Heart right ventricle (tissue), 16 donors: ENCODE measurements at regions not wholly inside any gene's neighbourhood (a gene's known extent, or its start where the extent isn't known, plus 50 kb on each side); places are given as distances from the start of the nearest gene placed in this dataset.

Source experiments
- ATAC-seq, 8 donors: fragments of 200-7000 bp; cut with Tn5 transposase; one replicate each; pipeline ENCODE4 v1.9.1; 2020; ENCODE audit warnings: mild to moderate bottlenecking in 8 of 8, moderate library complexity in 8 of 8, moderate number of reproducible peaks in 1 of 8
- DNase-seq, 2 donors: peaks; one replicate each; pipeline ENCODE4 v3.0.0-alpha.2; 2020
- H3K27ac ChIP-seq, 10 donors: fragments of 200-600 bp; sonication (generic) in 2 of 10; one replicate each; pipeline versions ENCODE4 v1.5.0 to v1.8.0; 2020 to 2022; ENCODE audit warnings: mild to moderate bottlenecking in 3 of 10
- H3K27me3 ChIP-seq, 7 donors: fragments of 200-600 bp; one replicate each; pipeline ENCODE4 v1.8.0; 2021 to 2022; ENCODE audit warnings: mild to moderate bottlenecking in 2 of 7
- H3K36me3 ChIP-seq, 9 donors: fragments of 200-600 bp; sonication (generic) in 1 of 9; one replicate each; pipeline versions ENCODE4 v1.5.0 to v1.8.0; 2020 to 2022; ENCODE audit warnings: mild to moderate bottlenecking in 2 of 9
- H3K4me1 ChIP-seq, 9 donors: fragments of 200-600 bp; sonication (generic) in 1 of 9; one replicate each; pipeline versions ENCODE4 v1.5.0 to v1.8.0; 2020 to 2022; ENCODE audit warnings: mild to moderate bottlenecking in 4 of 9
- H3K4me3 ChIP-seq, 10 donors: fragments of 200-600 bp; sonication (generic) in 2 of 10; one replicate each; pipeline versions ENCODE4 v1.5.0 to v1.8.0; 2020 to 2022; ENCODE audit warnings: mild to moderate bottlenecking in 7 of 10, moderate library complexity in 2 of 10
- H3K9me3 ChIP-seq, 11 donors: fragments of 200-600 bp in 10 of 11; sonication (generic) in 2 of 11; one replicate each; pipeline versions ENCODE4 v1.5.0 to v1.8.0; 2013 to 2022; ENCODE audit warnings: mild to moderate bottlenecking in 2 of 11, control low read depth in 1 of 11, moderate library complexity in 1 of 11
- WGBS, 2 donors: extraction: QIAGEN DNeasy Blood & Tissue Kit; methylation state at CpG; one replicate each; pipeline ENCODE4 v1.1.7; 2013; ENCODE audit warnings: inconsistent platforms in 1 of 2; 5-methylcytosine and 5-hydroxymethylcytosine counted together
- intact Hi-C, 10 donors: fragments of 100-400 bp; cut with DNase I; formaldehyde crosslinking; loops; one replicate each; pipeline versions ENCODE4 v1.11.1 to v1.14.2; 2022
- TF ChIP-seq, protein P1 (sequence below), 9 donors: fragments of 200-600 bp; sonication (generic) in 2 of 9; IDR thresholded peaks; one replicate each; pipeline versions ENCODE4 v1.5.0 to v1.8.0; 2021 to 2022; ENCODE audit warnings: antibody characterized with exemption in 9 of 9, mild to moderate bottlenecking in 5 of 9, moderate library complexity in 1 of 9
- donor health status: Arrhythmogenic right ventricular cardiomyopathy.
- donor health status: ischemic (EF 13 %, LVEDD 7.1; RV severe dilation, severe dysfunction).
- donor health status: healthy with polysubstance abuse.
- donor health status: DM: no; HTN: yes; CAD: no.
- donor health status: DM: no; HTN: no; CAD: no.
- donor health status: ischemic (EF 25% LVEDD 6.9; RV normal size, moderate dysfunction).
- donor health status: ischemic (EF 25% LVEDD 5.7; RV mildly dilated, moderate dysfunction).
- donor health status: healthy.
- donor health status: DM: yes; HTN: yes; CAD: no.
- donor health status: Ischemic cardiomyopathy.
- donor health status: ischemic (EF 35%, LVEDD 5.7; RV mildly dilated, moderate dysfunction).
- donor health status: nonischemic (EF 11% LVEDD 7.7; RV severe dilation, severe dysfunction).
- donor health status: DM: yes; HTN: yes; CAD: no.
- donor health status: PGD.
- donor health status: ischemic (EF 29% LVEDD 5.4; RV normal size, mild dysfunction).
- donor health status: nonischemic (EF 23%, LVEDD 6.1; RV moderate dilation, normal function).

DNA sequence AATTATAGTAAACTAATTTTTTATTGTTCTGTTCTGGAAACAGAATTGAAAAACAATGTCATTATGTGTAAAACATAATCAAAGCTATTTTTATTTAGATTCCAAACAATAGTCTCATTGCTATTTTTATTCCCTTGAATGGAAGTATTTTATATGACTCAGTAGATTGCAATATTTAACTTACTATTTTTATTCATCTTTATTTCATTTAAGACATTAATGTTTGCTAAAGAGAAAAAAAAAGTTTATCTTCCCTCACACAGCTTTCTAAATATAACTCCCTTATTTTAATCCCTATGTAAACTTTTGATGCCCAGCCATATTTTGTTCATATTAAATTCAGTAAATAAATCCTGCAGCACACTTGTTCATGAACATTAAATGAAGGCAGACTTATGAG is 622.4 kb downstream of the SLC6A15 start:
- DNase-seq: no peak
- intact Hi-C loops: no loop called here
- Histone ChIP-seq H3K36me3 (no peaks in the 10 kb centered on the region), H3K27ac (no peak overlapping the region), H3K4me3 (no peak overlapping the region), H3K4me1 (no peaks in the 10 kb centered on the region), H3K27me3 (no peaks in the 10 kb centered on the region), H3K9me3 (peaks cover 0 to under 1% (median 0%) of the 10 kb centered on the region in 11 donors)
- TF ChIP-seq, protein P1, sequence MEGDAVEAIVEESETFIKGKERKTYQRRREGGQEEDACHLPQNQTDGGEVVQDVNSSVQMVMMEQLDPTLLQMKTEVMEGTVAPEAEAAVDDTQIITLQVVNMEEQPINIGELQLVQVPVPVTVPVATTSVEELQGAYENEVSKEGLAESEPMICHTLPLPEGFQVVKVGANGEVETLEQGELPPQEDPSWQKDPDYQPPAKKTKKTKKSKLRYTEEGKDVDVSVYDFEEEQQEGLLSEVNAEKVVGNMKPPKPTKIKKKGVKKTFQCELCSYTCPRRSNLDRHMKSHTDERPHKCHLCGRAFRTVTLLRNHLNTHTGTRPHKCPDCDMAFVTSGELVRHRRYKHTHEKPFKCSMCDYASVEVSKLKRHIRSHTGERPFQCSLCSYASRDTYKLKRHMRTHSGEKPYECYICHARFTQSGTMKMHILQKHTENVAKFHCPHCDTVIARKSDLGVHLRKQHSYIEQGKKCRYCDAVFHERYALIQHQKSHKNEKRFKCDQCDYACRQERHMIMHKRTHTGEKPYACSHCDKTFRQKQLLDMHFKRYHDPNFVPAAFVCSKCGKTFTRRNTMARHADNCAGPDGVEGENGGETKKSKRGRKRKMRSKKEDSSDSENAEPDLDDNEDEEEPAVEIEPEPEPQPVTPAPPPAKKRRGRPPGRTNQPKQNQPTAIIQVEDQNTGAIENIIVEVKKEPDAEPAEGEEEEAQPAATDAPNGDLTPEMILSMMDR (IDR thresholded peaks at IDR 0.05): no peak
- ATAC-seq: no peak

DNA sequence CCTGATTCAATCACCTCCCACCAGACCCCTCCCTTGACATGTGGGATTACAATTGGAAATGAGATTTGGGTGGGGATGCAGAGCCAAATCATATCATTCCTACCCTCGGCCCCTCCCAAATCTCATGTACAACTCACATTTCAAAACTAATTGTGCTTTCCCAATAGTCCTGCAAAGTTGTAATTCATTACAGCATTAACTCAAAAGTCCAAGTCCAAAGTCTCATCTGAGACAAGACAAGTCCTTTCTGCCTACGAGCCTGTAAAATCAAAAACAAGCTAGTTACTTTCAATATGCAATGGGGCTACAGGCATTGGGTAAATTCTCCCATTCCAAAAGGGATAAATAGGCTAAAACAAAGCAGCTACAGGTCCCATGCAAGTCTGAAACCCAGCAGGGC is 634.6 kb downstream of the SLC6A15 start:
- Histone ChIP-seq H3K9me3 (peaks cover 0 to 16% (median 0%) of the 10 kb centered on the region in 11 donors), H3K36me3 (no peaks in the 10 kb centered on the region), H3K27ac (no peak overlapping the region), H3K4me1 (no peaks in the 10 kb centered on the region), H3K4me3 (no peak overlapping the region), H3K27me3 (no peaks in the 10 kb centered on the region)
- intact Hi-C loops: no loop called here
- WGBS, 2 donors: 74 to 88% methylated on average over 2 of the region's 2 CpGs
- TF ChIP-seq, protein P1 (IDR thresholded peaks at IDR 0.05): no peak
- ATAC-seq: no peak
- no peak for DNase-seq

- Histone ChIP-seq H3K36me3 (no peaks in the 10 kb centered on the region), H3K9me3 (peaks cover 0 to 14% (median 0%) of the 10 kb centered on the region in 11 donors), H3K27me3 (no peaks in the 10 kb centered on the region), H3K4me1 (no peaks in the 10 kb centered on the region), H3K27ac (no peak overlapping the region), H3K4me3 (no peak overlapping the region)
- ATAC-seq: no peak
- no peak for DNase-seq
- TF ChIP-seq, protein P1 (IDR thresholded peaks at IDR 0.05): no peak
- intact Hi-C loops: no loop called here
- WGBS, 2 donors: 53 to 62% methylated on average over 2 of the region's 2 CpGs
These were observed 636.4 kb downstream of the SLC6A15 start for GRCh38 chr12:84276215-84276614.

GRCh38 chr12:84272324-84272723 is 640.3 kb downstream of the SLC6A15 start:
- Histone ChIP-seq H3K27me3 (no peaks in the 10 kb centered on the region), H3K4me3 (no peak overlapping the region), H3K4me1 (no peaks in the 10 kb centered on the region), H3K9me3 (no peaks in the 10 kb centered on the region), H3K27ac (no peak overlapping the region), H3K36me3 (no peaks in the 10 kb centered on the region)
- no peak for DNase-seq
- 82 to 93% methylated on average over 3 of the region's 3 CpGs for WGBS, 2 donors
- TF ChIP-seq, protein P1 (IDR thresholded peaks at IDR 0.05): no peak
- no peak for ATAC-seq
- intact Hi-C loops: no loop called here
